Neutrophil (primary cell): ENCODE measurements at regions not wholly inside any gene's neighbourhood (a gene's known extent, or its start where the extent isn't known, plus 50 kb on each side); places are given as distances from the start of the nearest gene placed in this dataset.

ENCODE experiments used
- H3K27ac ChIP-seq: fragments of 200-600 bp; sonication (generic); 2 replicates; pipeline ENCODE4 v1.5.1; 2016; ENCODE audit warnings: mild to moderate bottlenecking, moderate library complexity
- H3K27me3 ChIP-seq: fragments of 200-600 bp; sonication (generic); 2 replicates; pipeline ENCODE4 v1.6.0; 2016; ENCODE audit warnings: mild to moderate bottlenecking
- H3K36me3 ChIP-seq: fragments of 200-600 bp; sonication (generic); 2 replicates; pipeline ENCODE4 v1.5.1; 2017
- H3K4me1 ChIP-seq, 2 experiments: fragments of 200-600 bp in 1 of 2; sonication (generic) in 1 of 2; 1 replicate in 1 of 2; 2 replicates in 1 of 2; pipeline versions ENCODE4 v1.5.1 to v1.6.1; 2013 to 2016; ENCODE audit warnings: low read depth in 1 of 2, low read length in 1 of 2, mild to moderate bottlenecking in 1 of 2, moderate library complexity in 1 of 2; ENCODE audit not compliant: control insufficient read depth in 1 of 2, insufficient read depth in 1 of 2
- H3K4me3 ChIP-seq, 2 experiments: fragments of 200-600 bp in 1 of 2; sonication (generic) in 1 of 2; 1 replicate in 1 of 2; 2 replicates in 1 of 2; pipeline ENCODE4 v1.5.1; 2013 to 2016; ENCODE audit warnings: low read depth in 1 of 2, low read length in 1 of 2, mild to moderate bottlenecking in 1 of 2, moderate library complexity in 1 of 2
- H3K9me3 ChIP-seq: fragments of 200-600 bp; sonication (generic); 2 replicates; pipeline ENCODE4 v1.5.1; 2016
- CTCF ChIP-seq: fragments of 200-600 bp; sonication (generic); IDR thresholded peaks from 2 replicates; pipeline ENCODE4 v1.5.1; 2016; ENCODE audit warnings: antibody characterized with exemption

- Histone ChIP-seq H3K4me1 (peaks cover 0 to 2% of the 10 kb centered on the region in 2 experiments), H3K27me3 (peaks cover 13% of the 10 kb centered on the region), H3K4me3 (no peak overlapping the region), H3K27ac (no peak overlapping the region), H3K36me3 (no peaks in the 10 kb centered on the region), H3K9me3 (no peaks in the 10 kb centered on the region)
- TF ChIP-seq CTCF: no peak
These were observed 138.0 kb upstream of the THBS1 start for GRCh38 chr15:39442898-39443297.

- Histone ChIP-seq H3K9me3 (no peaks in the 10 kb centered on the region), H3K27ac (no peak overlapping the region), H3K27me3 (peaks cover 12% of the 10 kb centered on the region), H3K4me3 (no peak overlapping the region), H3K36me3 (no peaks in the 10 kb centered on the region), H3K4me1 (peaks cover 0 to 4% of the 10 kb centered on the region in 2 experiments)
- TF ChIP-seq CTCF: no peak
These were observed 137.1 kb upstream of the THBS1 start for GRCh38 chr15:39443659-39444219.

DNA sequence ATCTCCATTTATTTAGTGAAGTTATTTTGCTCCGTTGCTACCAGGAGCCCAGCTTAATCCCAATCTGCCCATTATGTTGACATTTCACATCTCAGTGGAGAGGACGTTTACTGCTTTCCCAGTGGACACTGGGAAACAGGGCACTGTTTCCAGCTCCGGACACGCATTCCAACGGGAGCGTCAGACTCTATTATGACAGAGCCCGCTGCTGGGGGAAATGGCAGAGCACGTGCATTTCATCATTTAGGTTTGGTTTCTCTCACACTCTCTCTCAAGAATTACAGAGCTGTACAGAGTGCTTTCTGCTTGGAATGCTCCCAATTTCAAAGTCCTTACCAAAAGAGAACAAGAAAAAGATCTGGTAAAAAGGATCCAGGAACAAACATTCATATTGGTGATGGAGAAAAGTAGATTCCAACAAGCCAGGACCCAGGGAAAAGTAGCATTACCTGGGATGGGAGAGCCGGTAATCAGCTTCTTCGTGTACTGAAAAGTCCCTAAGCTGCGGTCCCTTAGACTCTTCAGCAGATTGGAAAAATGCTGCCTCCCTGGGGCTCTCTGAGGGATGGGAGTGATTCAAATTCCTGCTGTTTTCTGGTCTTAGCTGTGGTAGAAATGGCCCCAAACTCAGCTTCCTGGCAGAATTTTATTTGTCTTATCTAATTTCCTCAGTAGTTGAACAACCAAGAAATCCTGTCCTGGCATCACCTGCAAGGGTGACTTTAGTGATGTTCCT, 136.0 kb upstream of the THBS1 start:
- H3K27ac ChIP-seq: no peak overlapping the region
- H3K27me3 ChIP-seq: peaks cover under 1% of the 10 kb centered on the region
- TF ChIP-seq CTCF: no peak
- no peaks in the 10 kb centered on the region for H3K36me3 ChIP-seq
- peaks cover 0 to 4% of the 10 kb centered on the region in 2 experiments for H3K4me1 ChIP-seq
- H3K4me3 ChIP-seq: no peak overlapping the region
- H3K9me3 ChIP-seq: no peaks in the 10 kb centered on the region

DNA sequence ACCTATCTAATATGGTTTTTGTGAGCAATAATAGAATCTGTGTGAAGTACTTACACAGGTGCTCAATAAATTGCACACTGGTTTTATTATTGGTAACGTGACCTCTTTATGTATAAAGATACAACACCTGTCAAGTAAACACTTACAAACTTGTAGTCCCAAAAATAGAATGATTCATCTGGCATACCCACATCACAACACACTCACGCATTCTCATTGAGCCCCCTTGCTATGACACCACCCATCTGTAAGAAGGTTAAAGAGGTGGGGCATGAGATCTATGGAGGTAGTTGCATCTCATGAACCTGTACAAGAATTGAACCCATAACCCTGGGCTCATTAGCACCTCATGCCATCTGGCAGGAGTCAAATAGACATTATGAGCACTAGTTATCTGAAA, 134.9 kb upstream of the THBS1 start:
- Histone ChIP-seq H3K36me3 (no peaks in the 10 kb centered on the region), H3K27ac (no peak overlapping the region), H3K4me3 (no peak overlapping the region), H3K9me3 (no peaks in the 10 kb centered on the region), H3K4me1 (peaks cover 0 to 4% of the 10 kb centered on the region in 2 experiments), H3K27me3 (no peaks in the 10 kb centered on the region)
- no peak for TF ChIP-seq CTCF

DNA sequence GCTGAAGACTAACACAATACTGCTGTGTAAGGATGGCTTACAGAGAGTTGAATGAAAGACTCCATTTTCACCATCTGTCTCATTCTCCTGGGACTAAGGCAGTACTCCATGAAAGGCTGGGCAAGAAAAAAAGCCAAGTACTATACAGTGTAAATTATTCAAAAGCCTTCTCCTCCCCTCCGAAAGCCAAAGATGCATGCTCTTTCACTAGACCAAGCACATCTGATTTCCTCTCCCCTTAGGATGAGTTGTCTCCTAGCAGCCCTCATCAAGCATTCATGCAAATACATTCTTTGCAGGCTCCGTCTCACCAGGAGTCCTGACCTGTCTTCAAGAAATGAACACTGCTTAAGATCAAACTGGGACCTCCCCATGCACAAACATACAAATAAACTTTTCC, 133.5 kb upstream of the THBS1 start:
- H3K4me1 ChIP-seq: peaks cover 0 to 4% of the 10 kb centered on the region in 2 experiments
- no peaks in the 10 kb centered on the region for H3K9me3 ChIP-seq
- H3K4me3 ChIP-seq: no peak overlapping the region
- no peak overlapping the region for H3K27ac ChIP-seq
- no peaks in the 10 kb centered on the region for H3K36me3 ChIP-seq
- TF ChIP-seq CTCF: no peak
- no peaks in the 10 kb centered on the region for H3K27me3 ChIP-seq
